Hematopoietic multipotent progenitor cell treated with erythropoietin and hydrocortisone succinate and interleukin-3 and kit ligand, for 4 days (in vitro differentiated cells): ENCODE measurements at regions not wholly inside any gene's neighbourhood (a gene's known extent, or its start where the extent isn't known, plus 50 kb on each side); places are given as distances from the start of the nearest gene placed in this dataset.

ENCODE experiments used
- DNase-seq: peaks from one replicate; pipeline ENCODE4 v3.0.0-alpha.2; 2015

DNA sequence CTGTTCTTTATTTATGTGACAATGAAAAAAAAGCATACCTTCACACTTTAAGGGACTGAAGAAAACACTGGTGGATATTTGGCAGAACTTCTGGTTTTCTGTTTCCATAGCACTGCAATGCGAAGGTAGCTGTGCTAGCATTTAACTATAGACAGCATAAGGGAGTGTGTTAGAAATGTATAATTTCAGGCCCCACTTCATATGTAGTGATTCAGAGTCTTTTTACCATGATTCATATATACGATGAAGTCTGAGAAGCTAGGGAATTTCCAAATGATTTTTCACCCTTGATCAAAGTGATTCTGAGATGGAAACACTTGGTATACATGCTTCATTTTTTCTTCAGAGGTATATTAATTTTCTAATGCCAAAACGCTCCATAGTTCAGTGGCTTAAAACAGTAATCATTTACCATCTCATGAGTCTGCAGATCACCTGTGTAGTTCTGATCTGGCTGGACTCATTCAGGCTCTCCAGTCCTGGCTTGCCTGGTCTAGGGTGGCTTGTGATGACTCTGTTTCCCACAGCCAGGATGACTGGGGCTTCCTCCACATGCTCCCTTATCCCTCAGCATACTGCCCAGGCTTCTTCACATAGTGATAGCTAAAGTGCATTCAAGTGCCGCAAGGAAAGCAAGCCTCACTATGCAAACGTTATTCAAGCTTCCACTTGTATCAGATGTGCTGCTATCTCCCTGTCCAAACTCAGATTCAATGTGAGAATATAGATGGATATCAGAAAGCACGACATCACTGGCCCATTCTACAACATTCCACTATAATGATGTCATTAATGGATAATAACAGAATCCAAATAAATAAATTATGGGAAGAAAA is 790.1 kb downstream of the TECRL start:
- DNase-seq = no peak

- DNase-seq = no peak
Observed at GRCh38 chr4:63607169-63607872, 801.9 kb downstream of the TECRL start.

GRCh38 chr4:63589796-63590195 is 819.5 kb downstream of the TECRL start:
- DNase-seq = no peak

DNA sequence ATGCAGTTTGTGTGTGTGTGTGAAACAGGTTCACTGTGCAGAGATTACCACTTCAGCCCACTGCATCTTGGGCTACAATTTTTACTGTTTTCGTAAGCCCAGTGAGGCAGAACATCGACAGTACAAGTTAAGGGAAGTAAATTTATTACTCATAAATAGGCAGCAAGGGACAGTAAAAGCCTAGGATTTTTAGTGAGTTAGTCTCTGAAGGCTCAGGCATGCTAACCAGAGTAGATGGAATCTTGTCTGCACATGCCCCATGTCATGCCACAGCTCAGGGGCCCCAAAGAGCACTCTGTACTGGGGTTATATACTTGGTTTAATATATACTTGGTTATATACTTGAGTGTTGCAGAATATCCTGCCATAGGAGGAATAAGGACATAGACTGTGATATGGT is 825.7 kb downstream of the TECRL start:
- no peak for DNase-seq

GRCh38 chr4:63583007-63583406 is 826.2 kb downstream of the TECRL start:
- DNase-seq = no peak

DNA sequence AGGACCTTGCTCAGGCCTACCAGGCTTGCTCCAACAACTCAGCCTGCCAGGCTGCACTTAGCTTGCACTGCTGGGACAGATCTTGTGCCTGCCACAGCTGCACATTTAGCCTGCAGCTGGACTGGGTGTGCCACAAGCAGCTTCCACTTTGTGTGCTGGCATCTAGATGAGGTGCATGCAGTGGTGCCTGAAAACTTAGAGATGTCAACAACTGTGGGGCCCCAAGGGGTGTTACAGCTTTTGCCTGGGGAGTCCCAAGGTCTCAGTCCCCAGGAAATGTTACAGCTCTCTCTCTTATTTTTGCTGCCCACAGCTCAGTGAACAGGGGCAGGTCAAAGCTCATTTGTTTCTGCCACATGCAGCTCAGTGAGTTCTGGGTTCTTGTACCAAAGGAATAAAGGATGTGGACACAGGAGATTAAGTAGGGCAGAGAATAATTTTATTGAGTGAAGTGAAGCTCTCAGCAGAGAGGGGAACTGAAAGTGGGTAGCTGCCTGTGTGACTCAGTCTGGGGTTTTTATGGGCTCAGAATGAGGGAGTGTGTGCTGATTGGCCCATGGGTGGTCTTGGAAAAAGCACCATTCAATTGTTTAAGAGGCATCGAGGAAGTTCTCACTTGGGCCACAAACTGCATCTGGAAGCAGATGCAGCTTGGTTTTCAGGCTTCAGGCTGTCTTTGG is 828.3 kb downstream of the TECRL start:
- DNase-seq = no peak

GRCh38 chr4:63578383-63578782 is 830.9 kb downstream of the TECRL start:
- peak; percentile 4 for DNase-seq

- DNase-seq = no peak
Observed at GRCh38 chr4:63566658-63567057, 842.6 kb downstream of the TECRL start.

DNA sequence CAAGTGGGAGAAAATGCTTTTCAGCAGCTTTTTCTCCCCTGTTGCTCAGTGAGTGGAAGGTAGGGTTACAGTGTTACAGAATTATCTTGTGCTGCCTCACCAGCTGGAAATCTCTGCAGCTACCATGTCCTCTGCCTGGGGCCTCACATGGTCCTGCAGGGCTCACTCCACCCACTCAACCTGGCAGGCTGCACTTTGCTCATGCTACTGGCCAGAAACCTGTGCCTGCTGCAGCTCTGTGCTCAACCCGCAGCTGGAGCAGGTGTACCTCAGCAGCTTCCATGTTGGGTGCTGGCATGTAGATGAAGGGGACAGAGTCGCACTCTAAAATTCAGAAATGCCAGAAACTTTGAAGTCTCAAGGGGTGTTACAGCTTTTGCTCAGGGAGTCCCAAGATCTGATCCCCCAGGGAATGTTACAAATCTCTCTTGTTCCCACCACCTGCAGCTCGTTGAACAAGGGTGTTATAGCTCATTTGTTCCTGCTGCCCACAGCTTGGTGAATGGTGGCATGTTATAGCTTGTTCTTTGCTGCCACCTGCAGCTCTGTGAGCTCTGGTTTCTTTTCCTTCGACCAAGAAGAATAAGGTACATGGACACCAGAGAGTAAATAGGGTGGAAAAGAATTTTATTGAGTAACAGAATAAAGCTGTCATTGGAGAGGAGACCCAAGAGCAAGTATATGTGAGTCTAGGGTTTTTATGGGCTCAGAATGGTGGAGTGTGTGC is 845.8 kb downstream of the TECRL start:
- DNase-seq = peak; percentile 1

DNA sequence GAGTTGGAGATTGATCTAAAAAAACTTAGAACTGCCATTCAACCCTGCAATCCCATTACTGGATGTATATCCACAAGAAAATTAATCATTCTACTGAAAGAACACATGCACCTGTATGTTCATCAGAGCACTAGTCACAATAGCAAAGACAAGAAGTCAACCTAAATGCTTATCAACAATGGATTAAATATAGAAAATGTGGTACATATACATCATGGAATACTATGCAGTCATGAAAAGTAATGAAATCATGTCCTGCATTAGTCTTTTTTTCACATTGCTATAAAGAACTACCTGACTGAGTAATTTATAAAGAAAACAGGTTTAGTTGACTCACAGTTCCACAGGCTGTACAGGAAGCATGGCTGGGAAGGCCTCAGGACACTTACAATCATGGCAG is 850.5 kb downstream of the TECRL start:
- DNase-seq = no peak

DNA sequence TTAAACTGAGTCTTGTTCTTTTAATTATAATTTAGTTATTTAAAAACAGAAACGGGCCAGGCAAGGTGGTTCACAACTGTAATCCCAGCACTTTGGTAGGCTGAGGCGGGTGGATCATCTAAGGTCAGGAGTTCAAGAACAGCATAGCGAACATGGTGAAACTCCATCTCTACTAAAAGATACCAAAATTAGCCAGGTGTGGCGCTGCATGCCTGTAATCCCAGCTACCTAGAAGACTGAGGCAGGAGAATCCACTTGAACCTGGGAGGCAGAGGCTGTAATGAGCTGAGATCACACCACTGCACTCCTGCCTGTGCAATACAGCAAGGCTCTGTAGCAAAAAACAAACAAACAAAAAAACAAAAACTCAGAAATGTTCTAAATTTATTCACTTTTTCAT is 852.9 kb downstream of the TECRL start:
- DNase-seq = no peak

DNA sequence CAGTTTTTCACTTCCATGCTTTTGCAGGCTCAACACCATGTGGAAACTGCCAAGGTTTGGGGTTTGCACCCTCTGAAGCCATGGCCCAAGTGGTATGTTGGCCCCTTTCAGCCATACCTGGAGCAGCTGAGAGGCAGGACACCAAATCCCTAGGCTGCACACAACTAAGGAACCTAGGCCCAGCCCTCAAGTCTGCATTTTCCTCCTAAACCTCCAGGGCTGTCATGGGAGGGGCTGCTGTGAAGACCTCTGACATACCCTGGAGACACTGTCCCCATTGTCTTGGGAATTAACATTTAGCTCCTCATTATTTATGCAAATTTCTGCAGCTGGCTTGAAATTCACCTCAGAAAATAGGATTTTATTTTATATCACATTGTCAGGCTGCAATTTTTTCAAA is 856.1 kb downstream of the TECRL start:
- no peak for DNase-seq

DNA sequence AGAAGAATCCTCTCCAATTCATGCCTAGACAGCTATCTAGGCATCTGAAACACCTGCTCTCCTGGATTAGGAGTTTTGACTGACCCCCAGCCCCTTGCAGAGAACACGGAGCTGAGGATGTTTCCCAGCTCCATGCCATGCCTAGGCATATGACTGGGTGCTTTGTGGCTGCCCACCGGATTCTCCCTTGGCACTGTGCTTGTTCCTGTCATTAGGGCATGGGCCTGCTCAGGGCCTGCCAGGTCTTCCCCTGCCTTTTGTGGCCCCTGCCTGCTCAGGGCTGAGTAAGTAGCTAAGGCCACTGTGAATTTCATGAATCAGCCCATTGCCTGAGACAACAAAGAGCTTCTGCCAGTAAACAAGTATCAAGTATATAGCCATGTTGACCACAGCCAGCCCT is 867.4 kb downstream of the TECRL start:
- no peak for DNase-seq

DNA sequence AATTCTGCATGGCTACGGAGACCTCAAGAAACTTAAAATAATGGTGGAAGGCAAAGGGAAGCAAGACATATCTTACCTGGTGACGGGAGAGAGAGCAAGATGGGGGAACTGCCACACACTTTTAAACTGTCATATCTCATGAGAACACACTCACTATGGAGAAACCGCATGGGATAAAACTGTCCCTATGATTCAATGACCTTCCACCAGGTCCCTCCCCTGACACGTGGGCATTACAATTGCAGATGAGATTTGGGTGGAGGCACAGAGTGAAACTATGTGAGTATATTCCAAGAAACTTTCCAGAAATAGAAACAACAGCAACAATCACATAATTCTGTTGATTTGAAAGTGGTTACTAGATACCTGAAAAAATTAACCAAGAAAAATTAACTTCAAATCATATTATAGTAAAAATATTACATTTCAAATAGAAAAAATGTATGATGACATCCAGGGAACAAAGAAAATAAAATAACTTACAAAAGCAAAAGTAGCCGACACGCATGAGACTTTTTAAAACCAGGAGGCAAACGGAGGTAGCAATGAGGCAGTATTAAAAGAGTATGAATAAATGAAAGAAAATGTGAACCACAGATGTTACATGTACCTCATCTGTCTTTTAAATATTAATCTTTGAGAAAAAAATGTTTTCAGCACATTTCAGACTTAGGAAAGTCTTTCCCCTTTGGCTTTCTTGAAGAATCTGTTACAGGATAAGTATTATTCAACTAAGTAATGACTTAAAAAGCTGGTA is 879.5 kb downstream of the TECRL start:
- no peak for DNase-seq

DNA sequence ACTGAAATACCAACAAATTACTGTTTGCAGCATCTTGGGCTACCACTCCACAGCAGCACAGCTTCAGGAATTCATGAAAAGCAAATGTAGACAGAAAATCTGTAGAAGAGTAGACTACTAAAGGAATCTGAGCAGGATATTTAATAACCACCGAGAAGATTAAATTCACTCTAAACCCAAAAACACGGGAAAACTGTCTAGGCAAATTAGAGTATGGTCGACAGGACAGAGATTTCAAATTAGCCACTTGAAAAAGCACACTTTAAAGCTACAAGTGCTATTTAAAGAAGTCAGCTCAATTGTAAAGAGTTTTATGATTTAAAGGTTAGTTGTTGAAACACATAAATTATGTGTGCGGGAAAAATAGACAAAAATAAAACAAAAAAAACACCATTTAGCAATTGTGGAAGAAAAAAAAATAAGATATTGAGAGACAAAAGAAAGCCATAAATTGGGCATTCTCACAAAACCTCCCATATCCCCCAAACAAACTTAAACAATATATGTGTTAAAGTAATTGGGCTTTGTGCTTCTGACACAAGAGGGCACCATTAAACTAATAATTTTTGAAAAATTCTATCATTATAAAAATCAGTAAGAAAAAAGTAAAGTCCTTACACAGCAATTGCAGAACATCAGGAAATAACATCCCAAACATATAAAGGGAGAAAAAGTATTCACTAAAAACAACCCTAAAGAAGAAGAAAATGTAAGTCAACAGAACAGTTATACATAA is 880.8 kb downstream of the TECRL start:
- DNase-seq = peak; percentile 6

DNA sequence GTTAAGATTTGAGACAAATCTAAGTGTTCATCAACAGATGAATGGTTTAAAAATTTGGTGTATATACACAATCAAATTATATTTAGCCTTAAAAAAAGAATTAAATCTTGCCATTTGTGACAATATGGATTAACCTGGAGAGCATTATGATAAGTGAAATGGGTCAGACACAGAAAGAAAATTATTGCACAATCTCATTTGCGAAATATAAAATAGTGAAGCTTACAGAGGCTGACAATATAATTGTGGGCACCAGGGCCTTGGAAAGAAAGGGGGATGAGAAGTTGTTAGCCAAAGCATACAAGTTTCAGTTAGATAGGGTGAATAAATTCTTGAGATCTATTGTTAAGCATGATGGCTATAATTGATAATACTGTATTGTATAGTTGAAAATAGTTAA is 883.0 kb downstream of the TECRL start:
- no peak for DNase-seq

GRCh38 chr4:63524764-63525163 is 884.5 kb downstream of the TECRL start:
- no peak for DNase-seq

DNA sequence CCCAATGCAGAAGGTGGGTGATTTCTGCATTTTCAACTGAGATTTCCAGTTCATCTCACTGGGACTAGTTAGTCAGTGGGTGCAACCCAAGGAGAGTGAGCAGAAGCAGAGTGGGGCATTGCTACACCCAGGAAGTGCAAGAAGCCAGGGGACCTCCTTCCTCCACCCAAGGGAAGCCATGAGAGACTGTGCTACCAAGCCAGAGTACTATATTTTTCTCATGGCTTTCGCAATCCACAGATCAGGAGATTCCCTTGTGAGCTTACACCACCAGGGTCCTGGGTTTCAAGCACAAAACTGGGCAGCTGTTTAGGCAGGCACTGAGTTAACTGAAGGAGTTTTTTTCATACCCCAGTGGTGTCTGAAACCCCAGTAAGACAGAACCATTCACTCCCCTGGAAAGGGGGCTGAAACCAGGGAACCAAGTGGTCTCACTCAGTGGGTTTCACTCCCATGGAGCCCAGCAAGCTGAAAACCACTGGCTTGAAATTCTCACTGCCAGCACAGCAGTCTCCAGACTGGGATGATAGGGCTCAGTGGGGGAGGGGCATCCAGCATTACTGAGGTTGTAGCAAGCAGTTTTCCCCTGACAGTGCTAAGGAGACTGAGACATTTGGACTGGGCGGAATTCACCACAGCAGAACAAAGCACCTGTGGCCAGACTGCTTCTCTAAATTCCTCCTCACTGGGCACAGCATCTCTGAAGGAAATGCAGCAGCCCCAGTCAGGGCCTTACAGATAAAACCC is 903.4 kb downstream of the TECRL start:
- DNase-seq = no peak

GRCh38 chr4:63493265-63493664 is 916.0 kb downstream of the TECRL start:
- no peak for DNase-seq

DNA sequence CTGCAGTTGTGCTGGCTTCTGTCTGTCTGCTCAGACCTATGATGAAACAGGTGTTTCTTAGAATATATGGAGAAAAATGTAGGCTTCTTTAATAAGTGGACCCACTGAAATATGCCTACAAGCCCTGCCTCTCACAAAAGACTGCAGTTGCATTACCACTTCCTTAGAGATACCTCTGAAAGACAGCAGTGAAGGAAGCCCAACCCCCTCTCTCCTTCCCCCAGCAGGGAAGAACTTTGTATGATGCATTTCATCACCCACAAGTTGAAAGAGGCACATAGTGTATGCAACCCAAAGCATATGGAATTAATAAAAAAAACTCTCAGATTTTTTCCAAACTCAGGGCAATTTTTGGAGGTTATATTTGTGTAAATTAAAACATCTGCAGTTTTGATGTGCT is 916.7 kb downstream of the TECRL start:
- DNase-seq = no peak

- no peak for DNase-seq
Observed at GRCh38 chr4:63464393-63464792, 944.9 kb downstream of the TECRL start.
